ENCODE measurements at regions not wholly inside any gene's neighbourhood (a gene's known extent, or its start where the extent isn't known, plus 50 kb on each side); places are given as distances from the start of the nearest gene placed in this dataset.

GRCh38 chr4:138512756-138513155, 270.6 kb upstream of the SLC7A11 start:
- CTCF ChIA-PET, result no interaction called here
- TF ChIP-seq TARDBP (IDR thresholded peaks at IDR 0.05), result no peak
- TF ChIP-seq LEF1 (IDR thresholded peaks at IDR 0.05; ENCODE audit: borderline replicate concordance), result no peak
- TF ChIP-seq FOXM1 (IDR thresholded peaks at IDR 0.05; ENCODE audit: borderline replicate concordance), result no peak
- no peak for TF ChIP-seq FOXK2 (IDR thresholded peaks at IDR 0.05)
- no peak for TF ChIP-seq L3MBTL2 (conservative IDR thresholded peaks at IDR 0.05)
- TF ChIP-seq BHLHE40 (IDR thresholded peaks at IDR 0.05; ENCODE audit: borderline replicate concordance), result no peak
- TF ChIP-seq SP1 (IDR thresholded peaks at IDR 0.05), result no peak
- no peak for TF ChIP-seq ELF4 (IDR thresholded peaks at IDR 0.05)
- no peak for TF ChIP-seq CTBP1 (IDR thresholded peaks at IDR 0.05; ENCODE audit: borderline replicate concordance)
- DNase-seq (ENCODE audit: extremely low spot score), result no peak
- POLR2A ChIA-PET, result no interaction called here

GRCh38 chr4:138510053-138510452, 267.9 kb upstream of the SLC7A11 start:
- no peak for TF ChIP-seq LEF1 (IDR thresholded peaks at IDR 0.05; ENCODE audit: borderline replicate concordance)
- TF ChIP-seq BHLHE40 (IDR thresholded peaks at IDR 0.05; ENCODE audit: borderline replicate concordance), result no peak
- TF ChIP-seq SP1 (IDR thresholded peaks at IDR 0.05), result no peak
- TF ChIP-seq L3MBTL2 (conservative IDR thresholded peaks at IDR 0.05), result no peak
- TF ChIP-seq FOXM1 (IDR thresholded peaks at IDR 0.05; ENCODE audit: borderline replicate concordance), result no peak
- ChIA-PET POLR2A (no interaction called here), CTCF (no interaction called here)
- DNase-seq (ENCODE audit: extremely low spot score), result no peak

GRCh38 chr4:138509346-138509745, 267.2 kb upstream of the SLC7A11 start:
- TF ChIP-seq SP1 (IDR thresholded peaks at IDR 0.05), result no peak
- no peak for TF ChIP-seq NFRKB (IDR thresholded peaks at IDR 0.05)
- no peak for TF ChIP-seq TARDBP (IDR thresholded peaks at IDR 0.05)
- no peak for TF ChIP-seq BHLHE40 (IDR thresholded peaks at IDR 0.05; ENCODE audit: borderline replicate concordance)
- TF ChIP-seq LEF1 (IDR thresholded peaks at IDR 0.05; ENCODE audit: borderline replicate concordance), result no peak
- no peak for TF ChIP-seq ZNF384 (IDR thresholded peaks at IDR 0.05)
- POLR2A ChIA-PET, result no interaction called here
- DNase-seq (ENCODE audit: extremely low spot score), result no peak
- CTCF ChIA-PET, result no interaction called here

GRCh38 chr4:138507522-138507921, 265.4 kb upstream of the SLC7A11 start:
- DNase-seq (ENCODE audit: extremely low spot score), result no peak
- POLR2A ChIA-PET, result no interaction called here
- CTCF ChIA-PET, result interaction anchor here (0.7 kb wide), 1 partner anchor 1184 kb away, joined by 6 read pairs; no protein-coding TSS in a partner anchor
- no peak for TF ChIP-seq HDGF (IDR thresholded peaks at IDR 0.05; ENCODE audit: borderline replicate concordance)
- TF ChIP-seq SP1 (IDR thresholded peaks at IDR 0.05), result no peak
- TF ChIP-seq, protein P1, sequence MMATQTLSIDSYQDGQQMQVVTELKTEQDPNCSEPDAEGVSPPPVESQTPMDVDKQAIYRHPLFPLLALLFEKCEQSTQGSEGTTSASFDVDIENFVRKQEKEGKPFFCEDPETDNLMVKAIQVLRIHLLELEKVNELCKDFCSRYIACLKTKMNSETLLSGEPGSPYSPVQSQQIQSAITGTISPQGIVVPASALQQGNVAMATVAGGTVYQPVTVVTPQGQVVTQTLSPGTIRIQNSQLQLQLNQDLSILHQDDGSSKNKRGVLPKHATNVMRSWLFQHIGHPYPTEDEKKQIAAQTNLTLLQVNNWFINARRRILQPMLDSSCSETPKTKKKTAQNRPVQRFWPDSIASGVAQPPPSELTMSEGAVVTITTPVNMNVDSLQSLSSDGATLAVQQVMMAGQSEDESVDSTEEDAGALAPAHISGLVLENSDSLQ (IDR thresholded peaks at IDR 0.05), result no peak

DNA sequence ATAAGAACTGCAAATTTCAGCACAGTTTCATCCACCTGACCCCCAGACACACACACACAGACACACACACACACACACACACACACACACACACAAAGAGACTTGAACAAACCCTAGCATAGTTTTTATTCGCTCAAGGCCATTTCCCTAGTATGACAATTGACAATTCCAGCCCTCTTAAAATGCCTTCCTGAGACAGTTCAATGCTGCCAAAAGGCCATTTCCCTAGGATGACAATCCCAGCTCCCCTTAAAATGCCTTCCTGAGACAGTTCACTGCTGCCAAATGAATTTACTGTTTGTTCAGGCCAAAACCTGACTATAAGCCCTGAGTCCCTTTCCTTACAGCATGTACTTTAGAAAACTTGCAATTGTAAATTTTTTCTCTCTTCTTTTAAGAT, 259.5 kb upstream of the SLC7A11 start:
- CTCF ChIA-PET, result no interaction called here
- TF ChIP-seq BHLHE40 (IDR thresholded peaks at IDR 0.05; ENCODE audit: borderline replicate concordance) (no peak), L3MBTL2 (conservative IDR thresholded peaks at IDR 0.05) (no peak), ARNT (IDR thresholded peaks at IDR 0.05) (no peak), CTBP1 (IDR thresholded peaks at IDR 0.05; ENCODE audit: borderline replicate concordance) (no peak), LEF1 (IDR thresholded peaks at IDR 0.05; ENCODE audit: borderline replicate concordance) (no peak), FOXM1 (IDR thresholded peaks at IDR 0.05; ENCODE audit: borderline replicate concordance) (no peak), FOXK2 (IDR thresholded peaks at IDR 0.05) (no peak), ELF4 (IDR thresholded peaks at IDR 0.05) (no peak), HDGF (IDR thresholded peaks at IDR 0.05; ENCODE audit: borderline replicate concordance) (no peak), FOXA1 (IDR thresholded peaks at IDR 0.05) (no peak), NFRKB (IDR thresholded peaks at IDR 0.05) (no peak), TARDBP (IDR thresholded peaks at IDR 0.05) (no peak), ZNF384 (IDR thresholded peaks at IDR 0.05) (no peak), SP1 (IDR thresholded peaks at IDR 0.05) (no peak)
- TF ChIP-seq, protein P1 (IDR thresholded peaks at IDR 0.05), result no peak
- no peak for DNase-seq (ENCODE audit: extremely low spot score)
- POLR2A ChIA-PET, result no interaction called here

GRCh38 chr4:138500869-138501268, 258.7 kb upstream of the SLC7A11 start:
- POLR2A ChIA-PET, result no interaction called here
- TF ChIP-seq, protein P1 (IDR thresholded peaks at IDR 0.05), result no peak
- TF ChIP-seq FOXM1 (IDR thresholded peaks at IDR 0.05; ENCODE audit: borderline replicate concordance) (no peak), HDGF (IDR thresholded peaks at IDR 0.05; ENCODE audit: borderline replicate concordance) (no peak), FOXA1 (IDR thresholded peaks at IDR 0.05) (no peak), TARDBP (IDR thresholded peaks at IDR 0.05) (no peak), ELF4 (IDR thresholded peaks at IDR 0.05) (no peak), L3MBTL2 (conservative IDR thresholded peaks at IDR 0.05) (no peak), SUZ12 (IDR thresholded peaks at IDR 0.05) (no peak), ARNT (IDR thresholded peaks at IDR 0.05) (no peak)
- CTCF ChIA-PET, result interaction anchor here (0.6 kb wide), 1 partner anchor 436 kb away, joined by 5 read pairs; no protein-coding TSS in a partner anchor
- no peak for DNase-seq (ENCODE audit: extremely low spot score)

DNA sequence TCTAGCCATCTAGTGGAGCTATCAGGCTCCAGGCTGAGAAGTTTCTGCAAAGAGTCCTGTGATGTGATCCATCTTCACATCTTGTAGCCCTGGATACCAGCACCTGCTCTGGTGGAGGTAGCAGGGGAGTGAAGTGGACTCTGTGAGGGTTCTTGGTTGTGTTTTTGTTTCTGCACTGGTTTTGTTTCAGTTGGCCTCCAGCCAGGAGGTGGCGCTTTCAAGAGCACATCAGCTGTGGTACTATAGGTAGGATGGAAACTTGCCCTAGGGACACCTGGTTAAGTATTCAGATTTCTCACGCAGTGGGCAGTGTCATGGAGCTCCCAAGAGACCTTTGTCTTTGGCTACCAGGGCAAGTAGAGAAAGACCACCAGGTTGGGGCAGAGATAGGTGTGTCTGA, 257.5 kb upstream of the SLC7A11 start:
- TF ChIP-seq BHLHE40 (IDR thresholded peaks at IDR 0.05; ENCODE audit: borderline replicate concordance), result no peak
- no peak for TF ChIP-seq FOXA1 (IDR thresholded peaks at IDR 0.05)
- TF ChIP-seq FOXK2 (IDR thresholded peaks at IDR 0.05), result no peak
- no peak for TF ChIP-seq SUZ12 (IDR thresholded peaks at IDR 0.05)
- no peak for TF ChIP-seq FOXM1 (IDR thresholded peaks at IDR 0.05; ENCODE audit: borderline replicate concordance)
- no peak for TF ChIP-seq NFRKB (IDR thresholded peaks at IDR 0.05)
- TF ChIP-seq ZNF384 (IDR thresholded peaks at IDR 0.05), result no peak
- no peak for TF ChIP-seq SP1 (IDR thresholded peaks at IDR 0.05)
- TF ChIP-seq L3MBTL2 (conservative IDR thresholded peaks at IDR 0.05), result no peak
- no peak for TF ChIP-seq LEF1 (IDR thresholded peaks at IDR 0.05; ENCODE audit: borderline replicate concordance)
- TF ChIP-seq, protein P1 (IDR thresholded peaks at IDR 0.05), result no peak
- TF ChIP-seq TARDBP (IDR thresholded peaks at IDR 0.05), result no peak
- TF ChIP-seq HDGF (IDR thresholded peaks at IDR 0.05; ENCODE audit: borderline replicate concordance), result no peak
- DNase-seq (ENCODE audit: extremely low spot score), result no peak
- CTCF ChIA-PET, result no interaction called here
- POLR2A ChIA-PET, result no interaction called here

All from HEK293T (cell line).